HG03097 (cell line): ENCODE measurements at regions not wholly inside any gene's neighbourhood (a gene's known extent, or its start where the extent isn't known, plus 50 kb on each side); places are given as distances from the start of the nearest gene placed in this dataset.

Experiments used
- ATAC-seq: cut with Tn5 transposase; IDR thresholded peaks from one replicate; pipeline ENCODE4 v1.9.1; 2021; ENCODE audit not compliant: unreplicated experiment, low FRiP score

- no peak for ATAC-seq
Measured at GRCh38 chr11:116488836-116489389, 283.9 kb downstream of the BUD13 start.

DNA sequence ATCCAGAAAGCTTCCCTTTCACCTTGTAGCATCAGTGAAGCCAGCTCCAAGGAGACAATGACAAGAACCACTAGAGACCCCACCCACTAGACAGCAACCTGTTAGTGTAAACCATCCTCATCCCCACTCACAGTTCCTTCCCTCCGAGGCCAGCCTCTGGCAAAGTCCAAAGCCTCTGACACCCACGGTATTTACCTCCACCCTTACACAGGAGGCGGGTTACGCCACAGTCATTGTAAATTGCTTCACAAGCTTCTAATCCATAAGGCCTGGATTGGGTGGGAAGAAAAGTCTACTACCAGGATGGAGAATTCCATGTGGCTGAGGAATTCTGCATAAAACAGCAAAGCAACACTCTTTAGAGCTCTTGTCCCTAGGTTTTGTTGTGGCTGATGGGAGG lies 287.4 kb downstream of the BUD13 start:
- ATAC-seq, result no peak

GRCh38 chr11:116482716-116483115 lies 290.1 kb downstream of the BUD13 start:
- ATAC-seq, result no peak

DNA sequence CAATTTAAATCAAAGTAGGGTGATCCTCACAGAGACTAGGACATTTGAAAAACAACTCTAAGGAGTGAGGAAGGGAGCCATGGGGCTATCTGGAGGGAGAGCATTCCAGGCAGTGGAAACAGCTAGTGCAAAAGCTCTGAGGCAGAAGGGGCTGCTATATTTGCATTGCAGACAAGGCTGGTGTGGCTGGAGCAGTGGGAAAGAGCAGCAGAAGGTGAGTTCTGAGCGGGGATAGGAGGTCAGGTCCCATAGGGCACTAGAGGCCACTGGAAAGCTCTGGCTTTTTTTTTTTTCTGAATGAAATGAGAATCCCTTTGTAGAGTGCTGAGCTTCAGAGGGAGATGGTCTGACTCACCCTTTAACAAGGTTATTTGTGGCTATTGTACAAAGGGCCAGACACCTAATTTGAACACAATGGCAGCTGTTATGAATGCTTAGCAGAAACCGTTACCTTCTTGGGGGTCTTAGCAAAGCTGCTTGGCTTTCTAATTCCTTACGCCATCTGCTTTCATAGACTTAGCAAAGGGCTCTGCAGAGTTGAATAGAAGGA lies 291.6 kb downstream of the BUD13 start:
- no peak for ATAC-seq

- ATAC-seq, result no peak
Measured at GRCh38 chr11:116478669-116479668, 293.8 kb downstream of the BUD13 start.

- ATAC-seq, result no peak
Measured at GRCh38 chr11:116478205-116478604, 294.6 kb downstream of the BUD13 start.

DNA sequence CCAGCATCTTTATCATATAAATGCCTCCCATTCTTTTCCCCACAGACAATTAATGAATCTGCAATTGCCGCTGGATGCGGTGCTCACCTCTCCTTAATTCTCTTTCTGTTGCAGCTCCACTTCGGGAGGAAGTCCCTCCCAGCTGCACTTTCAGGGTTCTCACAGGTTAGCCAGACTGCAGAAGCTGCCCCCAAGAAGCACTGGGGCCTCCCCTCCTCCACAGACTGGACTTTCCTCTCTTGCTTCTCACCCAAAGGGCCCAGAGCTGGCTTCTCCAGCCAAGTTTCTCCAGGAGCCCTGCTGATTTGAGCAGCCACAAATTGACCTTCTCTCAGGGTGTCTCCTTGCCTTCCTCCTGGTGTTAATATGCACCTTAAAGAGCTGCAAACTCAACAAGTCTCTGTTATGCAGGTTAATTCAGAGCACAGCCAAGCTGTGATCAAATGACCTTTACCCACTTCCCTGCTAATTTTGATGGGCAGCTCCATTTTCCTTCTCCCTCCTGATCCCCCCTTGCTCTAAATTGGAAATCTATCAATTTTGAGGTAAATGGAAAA lies 298.9 kb downstream of the BUD13 start:
- no peak for ATAC-seq

GRCh38 chr11:116473206-116473769 lies 299.5 kb downstream of the BUD13 start:
- ATAC-seq, result no peak

DNA sequence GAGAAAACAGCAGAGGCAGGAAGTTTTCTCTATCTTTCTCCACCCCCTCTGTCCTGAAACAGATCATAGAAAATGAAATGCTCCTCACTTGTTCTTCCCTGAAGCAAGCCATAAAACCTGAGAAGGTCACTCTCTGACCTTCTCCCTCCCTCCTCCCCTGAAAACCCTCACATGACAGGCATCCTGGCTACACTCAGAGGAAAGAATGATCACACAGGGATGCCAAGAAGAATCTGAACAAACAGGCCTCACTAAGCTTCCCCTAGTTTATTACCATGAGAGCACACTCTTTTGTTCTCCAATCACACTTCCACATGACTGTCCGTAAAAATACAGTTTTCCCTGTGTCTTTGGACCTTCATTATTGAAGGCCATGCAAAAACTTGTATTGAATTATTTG lies 300.1 kb downstream of the BUD13 start:
- no peak for ATAC-seq

GRCh38 chr11:116471608-116472256 lies 301.1 kb downstream of the BUD13 start:
- ATAC-seq, result no peak

DNA sequence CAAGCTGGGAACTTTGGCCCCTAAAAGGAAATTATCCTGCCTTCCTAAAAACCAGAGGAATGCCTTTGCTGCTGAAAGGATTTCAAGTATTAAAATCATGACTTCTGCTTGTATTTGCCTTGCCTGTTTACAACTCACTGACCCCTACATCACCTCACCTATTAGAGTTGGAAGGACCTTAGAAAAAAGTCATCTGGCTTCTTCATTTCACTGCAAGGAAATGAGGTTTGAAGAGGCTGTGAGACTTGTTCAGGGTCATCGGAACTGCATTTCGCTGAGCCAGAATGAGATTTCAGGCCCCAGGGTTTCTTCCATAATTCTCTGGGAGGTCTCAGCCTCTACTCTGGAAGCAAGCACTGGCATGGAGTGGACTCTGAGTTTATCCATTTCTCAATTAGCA lies 304.1 kb downstream of the BUD13 start:
- no peak for ATAC-seq

DNA sequence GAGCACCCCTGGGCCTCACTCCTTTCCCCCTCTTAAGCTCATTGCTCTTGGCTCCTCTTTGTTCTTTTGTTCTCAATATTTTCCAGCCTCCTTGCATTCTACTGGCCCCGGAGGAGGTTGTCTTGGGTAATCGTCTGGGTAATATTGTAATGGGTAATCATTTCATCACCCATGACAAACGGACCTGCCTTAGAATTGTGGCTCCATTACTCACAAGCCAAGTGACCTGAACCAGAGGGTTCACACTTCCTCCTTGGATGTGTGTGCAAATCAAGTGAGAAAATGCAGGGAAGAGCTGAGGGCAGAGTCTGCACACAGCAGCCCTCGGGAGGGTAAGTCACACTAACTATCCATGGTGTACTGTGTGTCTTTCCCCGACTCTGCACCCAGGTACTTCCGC lies 305.0 kb downstream of the BUD13 start:
- ATAC-seq, result no peak

DNA sequence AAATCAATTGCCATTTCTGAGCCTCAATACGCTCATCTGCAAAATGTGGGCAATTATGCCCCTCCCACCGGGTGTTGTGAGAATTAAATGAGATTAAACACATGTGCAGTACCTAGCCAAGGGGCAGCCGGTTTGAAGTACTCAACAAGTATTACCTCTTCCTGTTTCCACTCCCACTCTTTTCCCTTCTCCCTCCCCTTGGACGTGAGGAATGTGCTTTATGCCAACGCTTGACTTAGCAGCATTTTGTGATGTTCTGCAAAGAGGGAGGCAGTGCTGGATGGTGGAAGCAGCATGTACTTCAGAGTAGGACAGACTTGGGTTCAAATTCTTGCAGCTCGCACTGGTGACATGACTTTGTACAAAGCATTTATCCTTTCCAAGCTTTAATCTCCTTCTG lies 306.0 kb downstream of the BUD13 start:
- ATAC-seq, result no peak

- ATAC-seq, result no peak
Measured at GRCh38 chr11:116466191-116466590, 306.6 kb downstream of the BUD13 start.

- no peak for ATAC-seq
Measured at GRCh38 chr11:116465056-116465455, 307.7 kb downstream of the BUD13 start.

GRCh38 chr11:116461789-116462188 lies 311.0 kb downstream of the BUD13 start:
- no peak for ATAC-seq

DNA sequence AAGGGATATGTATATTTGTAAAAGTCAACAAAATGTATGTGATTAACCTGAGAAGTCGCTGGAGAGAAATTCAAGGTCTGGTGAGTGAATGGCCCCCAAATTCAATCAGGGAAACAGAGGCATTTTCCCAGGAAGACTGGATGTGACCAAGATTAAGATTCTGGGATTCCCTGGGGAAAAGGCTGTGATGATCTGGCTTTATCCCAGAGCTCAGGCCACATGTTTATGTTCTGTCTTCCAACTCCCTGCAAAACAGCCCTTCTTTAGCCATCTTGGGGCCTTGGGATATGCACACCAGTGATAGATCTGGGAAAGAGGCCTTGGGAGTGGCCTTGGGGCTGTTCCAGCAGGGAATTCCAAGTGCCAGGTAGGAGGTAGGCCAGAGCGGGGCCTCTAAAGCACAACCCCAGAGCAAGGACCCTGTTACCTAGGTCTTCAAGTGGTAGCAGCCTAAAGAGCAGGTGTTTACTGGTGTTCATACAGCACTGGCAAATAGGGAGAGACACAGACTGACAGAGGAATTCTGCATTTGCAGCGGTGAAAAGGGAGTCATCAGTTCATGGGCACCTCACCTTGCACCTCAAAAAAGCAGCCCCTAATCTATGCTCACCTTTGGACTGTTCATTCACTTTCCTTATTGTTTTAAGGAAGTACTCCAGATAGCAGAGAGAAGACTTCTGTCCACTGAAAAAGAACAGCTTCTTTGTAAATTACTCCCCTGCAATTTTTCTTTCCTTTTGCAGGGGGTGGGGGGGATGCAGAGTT lies 312.4 kb downstream of the BUD13 start:
- no peak for ATAC-seq

DNA sequence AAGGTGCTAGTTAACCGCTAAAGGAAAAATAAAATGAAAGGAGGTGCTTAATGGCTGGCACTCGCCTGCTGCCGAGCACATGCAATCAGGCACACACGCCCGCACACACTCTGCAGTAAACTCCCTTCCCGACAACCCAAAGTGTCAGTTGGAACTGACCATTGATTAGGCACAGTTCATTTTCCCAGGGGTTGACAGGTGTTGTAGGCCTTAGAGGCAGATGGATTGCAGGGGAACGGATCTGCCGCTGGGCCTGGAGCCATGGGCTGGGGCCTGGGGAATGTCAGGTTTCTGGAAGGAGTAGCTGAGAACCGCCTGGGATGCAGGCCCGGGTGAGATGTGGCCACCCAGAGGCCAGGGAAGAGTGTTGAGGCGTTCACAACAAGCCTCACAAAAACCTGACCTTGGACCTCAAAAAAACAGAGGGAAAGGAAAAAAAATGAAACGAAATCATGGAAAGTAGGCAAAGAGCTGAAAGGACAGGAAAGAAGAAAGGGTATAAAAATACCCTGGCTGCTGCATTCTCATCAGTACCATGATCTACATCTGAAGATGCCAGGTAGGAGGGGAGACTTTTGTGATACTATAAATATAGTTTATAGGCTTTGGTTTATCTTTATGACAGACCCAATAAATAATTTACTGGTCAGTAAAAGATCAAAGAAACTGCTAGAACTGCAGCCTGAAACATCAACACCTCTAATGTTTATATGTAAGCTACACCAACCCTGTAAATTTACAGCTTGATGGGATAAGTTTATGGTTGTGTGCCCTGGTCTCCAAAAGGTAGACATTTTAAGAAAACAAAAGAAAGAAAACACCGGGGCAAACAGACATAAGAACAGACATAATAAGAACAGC lies 313.4 kb downstream of the BUD13 start:
- no peak for ATAC-seq

DNA sequence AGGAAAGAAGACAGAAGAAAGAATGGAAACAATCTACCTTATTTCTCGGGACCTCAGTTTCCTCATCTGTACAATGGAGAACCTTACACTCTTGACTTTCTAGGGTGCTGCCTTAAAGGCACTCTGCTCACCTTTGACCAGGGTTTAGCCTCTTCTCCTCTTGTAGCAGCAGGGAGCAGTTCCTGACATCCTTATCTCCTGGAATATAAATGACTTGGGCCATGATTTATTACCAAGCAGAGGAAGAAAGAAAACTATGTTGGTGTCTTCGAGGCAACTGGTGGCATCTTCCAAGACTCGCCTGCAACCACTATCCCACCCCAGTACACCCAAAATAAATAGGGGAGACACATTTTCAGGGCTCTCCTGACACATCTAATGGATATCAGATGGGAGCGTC lies 314.2 kb downstream of the BUD13 start:
- no peak for ATAC-seq
